Endothelial cell (in vitro differentiated cells): ENCODE measurements at regions not wholly inside any gene's neighbourhood (a gene's known extent, or its start where the extent isn't known, plus 50 kb on each side); places are given as distances from the start of the nearest gene placed in this dataset.

Experiments
- DNase-seq: peaks from one replicate; pipeline ENCODE4 v3.0.0; 2021; ENCODE audit warnings: low spot score
- H3K27ac Mint-ChIP-seq: one replicate; pipeline ENCODE4 v1.8.0; 2021; ENCODE audit warnings: mixed read lengths, inconsistent platforms; ENCODE audit not compliant: unreplicated experiment
- H3K27me3 Mint-ChIP-seq: one replicate; pipeline ENCODE4 v1.8.0; 2021; ENCODE audit warnings: mild to moderate bottlenecking, moderate library complexity, mixed read lengths, inconsistent platforms; ENCODE audit not compliant: unreplicated experiment
- H3K36me3 Mint-ChIP-seq: one replicate; pipeline ENCODE4 v1.8.0; 2021; ENCODE audit warnings: mild to moderate bottlenecking, low read depth, mixed read lengths, inconsistent platforms; ENCODE audit not compliant: unreplicated experiment
- H3K4me1 Mint-ChIP-seq: one replicate; pipeline ENCODE4 v1.8.0; 2021; ENCODE audit warnings: mild to moderate bottlenecking, mixed read lengths, inconsistent platforms; ENCODE audit not compliant: unreplicated experiment
- H3K4me3 Mint-ChIP-seq: one replicate; pipeline ENCODE4 v1.8.0; 2021; ENCODE audit warnings: mild to moderate bottlenecking, mixed read lengths, inconsistent platforms; ENCODE audit not compliant: unreplicated experiment
- H3K9me3 Mint-ChIP-seq: one replicate; pipeline ENCODE4 v1.8.0; 2021; ENCODE audit warnings: mixed read lengths, inconsistent platforms; ENCODE audit not compliant: unreplicated experiment
- CTCF ChIP-seq: fragments of 200-600 bp; sonication (generic); IDR thresholded peaks from one replicate; pipeline ENCODE4 v1.5.0; 2021; ENCODE audit warnings: antibody characterized with exemption; ENCODE audit not compliant: unreplicated experiment

DNA sequence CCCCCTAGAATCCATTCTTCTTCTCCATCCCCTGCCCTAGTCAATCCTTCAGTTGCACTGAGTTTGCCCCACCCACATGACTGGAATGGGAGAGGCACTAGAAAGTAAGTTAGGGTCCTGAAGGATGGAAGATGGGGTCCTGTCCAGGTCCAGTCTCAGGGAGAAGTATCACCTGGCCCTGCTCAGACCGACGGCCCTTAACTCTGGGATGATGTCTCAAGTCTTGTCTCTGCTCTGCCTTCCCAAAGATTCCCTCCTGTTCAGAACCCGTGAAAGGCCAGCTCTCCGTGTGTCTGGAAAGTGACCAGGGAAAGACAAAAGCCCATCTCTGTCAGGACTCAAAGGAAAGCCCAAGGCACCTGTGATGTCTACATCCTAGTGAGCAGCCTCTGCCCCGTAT, 88.8 kb downstream of the OAT start:
- Mint-ChIP-seq H3K36me3 (no peaks in the 10 kb centered on the region), H3K4me3 (no peak overlapping the region), H3K4me1 (no peaks in the 10 kb centered on the region), H3K9me3 (no peaks in the 10 kb centered on the region), H3K27ac (no peak overlapping the region), H3K27me3 (peaks cover 9% of the 10 kb centered on the region)
- DNase-seq = no peak
- TF ChIP-seq CTCF = no peak

GRCh38 chr10:124329362-124329761, 89.4 kb downstream of the OAT start:
- no peak for TF ChIP-seq CTCF
- no peak for DNase-seq
- H3K36me3 Mint-ChIP-seq = no peaks in the 10 kb centered on the region
- H3K27ac Mint-ChIP-seq = no peak overlapping the region
- H3K27me3 Mint-ChIP-seq = peaks cover 9% of the 10 kb centered on the region
- H3K4me3 Mint-ChIP-seq = no peak overlapping the region
- no peaks in the 10 kb centered on the region for H3K4me1 Mint-ChIP-seq
- no peaks in the 10 kb centered on the region for H3K9me3 Mint-ChIP-seq

GRCh38 chr10:124328477-124329220, 90.1 kb downstream of the OAT start:
- no peaks in the 10 kb centered on the region for H3K9me3 Mint-ChIP-seq
- peaks cover 9% of the 10 kb centered on the region for H3K27me3 Mint-ChIP-seq
- H3K4me1 Mint-ChIP-seq = no peaks in the 10 kb centered on the region
- no peaks in the 10 kb centered on the region for H3K36me3 Mint-ChIP-seq
- no peak for TF ChIP-seq CTCF
- no peak overlapping the region for H3K4me3 Mint-ChIP-seq
- no peak for DNase-seq
- no peak overlapping the region for H3K27ac Mint-ChIP-seq

DNA sequence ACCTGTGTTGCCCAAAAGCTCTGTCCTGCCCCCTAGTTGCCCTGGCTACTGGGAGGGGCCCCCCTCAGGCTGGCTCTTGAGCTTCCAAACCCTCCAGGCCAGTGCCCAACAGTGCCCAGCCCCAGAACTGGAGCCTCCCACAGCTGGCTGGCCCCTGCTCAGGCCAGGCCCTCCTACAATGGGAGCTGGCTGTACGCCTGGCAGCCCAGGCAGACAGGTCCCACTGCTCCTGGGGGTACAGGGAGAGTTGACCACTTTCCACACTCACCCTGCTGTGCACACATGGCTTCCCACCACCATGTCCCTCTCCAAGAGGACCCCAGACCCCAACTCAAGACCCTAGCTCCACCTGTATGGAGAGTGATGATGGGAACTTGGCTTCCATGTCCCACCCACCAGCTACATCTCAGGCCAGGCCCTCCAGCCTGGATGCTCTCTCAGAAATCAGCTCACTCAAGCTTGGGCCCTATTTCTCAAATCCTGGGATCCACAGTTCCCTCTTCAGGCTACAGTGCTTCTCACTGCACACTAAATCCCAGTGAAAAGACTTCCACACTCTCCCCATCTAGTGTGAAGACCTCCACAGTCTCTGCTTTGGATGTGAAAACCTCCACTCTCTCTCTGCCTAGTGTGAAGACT, 92.6 kb downstream of the OAT start:
- TF ChIP-seq CTCF = no peak
- Mint-ChIP-seq H3K27me3 (peaks cover 11% of the 10 kb centered on the region), H3K36me3 (no peaks in the 10 kb centered on the region), H3K4me3 (no peak overlapping the region), H3K4me1 (peaks cover 5% of the 10 kb centered on the region), H3K9me3 (no peaks in the 10 kb centered on the region), H3K27ac (no peak overlapping the region)
- no peak for DNase-seq

- Mint-ChIP-seq H3K27me3 (peaks cover 11% of the 10 kb centered on the region), H3K36me3 (no peaks in the 10 kb centered on the region), H3K27ac (no peak overlapping the region), H3K9me3 (no peaks in the 10 kb centered on the region), H3K4me1 (peaks cover 5% of the 10 kb centered on the region), H3K4me3 (no peak overlapping the region)
- TF ChIP-seq CTCF = no peak
- DNase-seq = no peak
Observed at GRCh38 chr10:124325633-124325914, 93.1 kb downstream of the OAT start.
